ENCODE measurements at regions not wholly inside any gene's neighbourhood (a gene's known extent, or its start where the extent isn't known, plus 50 kb on each side); places are given as distances from the start of the nearest gene placed in this dataset.

- TF ChIP-seq CUX1 (IDR thresholded peaks at IDR 0.05; ENCODE audit: insufficient replicate concordance, low read depth, low read length) (no peak), TAF1 (IDR thresholded peaks at IDR 0.05; ENCODE audit: borderline replicate concordance, low read depth, low read length) (no peak), USF1 (IDR thresholded peaks at IDR 0.05; ENCODE audit: borderline replicate concordance, extremely low read length, insufficient read depth, low read depth, low read length) (no peak), JUND (IDR thresholded peaks at IDR 0.05; ENCODE audit: low read depth, low read length) (no peak), SP1 (IDR thresholded peaks at IDR 0.05; ENCODE audit: low read depth, low read length) (no peak)
Observed at GRCh38 chr9:126051446-126052130, 275.0 kb upstream of the MVB12B start (continued).

Measured in GM12878 (cell line).